Activated CD4-positive, alpha-beta memory T cell treated with anti-CD3 and anti-CD28 coated beads, Interleukin-2, amount 10 ng/mL, durations not matched to agents 7 days and 5 days (primary cell): ENCODE measurements at regions not wholly inside any gene's neighbourhood (a gene's known extent, or its start where the extent isn't known, plus 50 kb on each side); places are given as distances from the start of the nearest gene placed in this dataset.

ENCODE experiments used
- CTCF ChIA-PET: fragments of 350-600 bp; sonication (Branson Sonifier 250); formaldehyde crosslinking; loops from one replicate; lab custom pipeline; 2021; ENCODE audit warnings: antibody characterized with exemption, inconsistent platforms; lab: Charles Lee
- POLR2A ChIA-PET: fragments of 350-600 bp; sonication (Branson Sonifier 250); formaldehyde crosslinking; loops from one replicate; lab custom pipeline; 2021; ENCODE audit warnings: antibody characterized with exemption; lab: Charles Lee
- DNase-seq: peaks from one replicate; pipeline ENCODE4 v3.0.0-alpha.2; 2020
- H3K27ac Mint-ChIP-seq: one replicate; pipeline ENCODE4 v1.8.0; 2021; ENCODE audit warnings: mild to moderate bottlenecking, mixed read lengths
- H3K27me3 Mint-ChIP-seq: one replicate; pipeline ENCODE4 v1.8.0; 2021; ENCODE audit warnings: mixed read lengths
- H3K36me3 Mint-ChIP-seq: one replicate; pipeline ENCODE4 v1.8.0; 2021; ENCODE audit warnings: low read depth, mixed read lengths
- H3K4me1 Mint-ChIP-seq: one replicate; pipeline ENCODE4 v1.8.0; 2021; ENCODE audit warnings: mixed read lengths
- H3K4me3 Mint-ChIP-seq: one replicate; pipeline ENCODE4 v1.8.0; 2021; ENCODE audit warnings: mild to moderate bottlenecking, mixed read lengths
- H3K9me3 Mint-ChIP-seq: one replicate; pipeline ENCODE4 v1.8.0; 2021; ENCODE audit warnings: mixed read lengths

DNA sequence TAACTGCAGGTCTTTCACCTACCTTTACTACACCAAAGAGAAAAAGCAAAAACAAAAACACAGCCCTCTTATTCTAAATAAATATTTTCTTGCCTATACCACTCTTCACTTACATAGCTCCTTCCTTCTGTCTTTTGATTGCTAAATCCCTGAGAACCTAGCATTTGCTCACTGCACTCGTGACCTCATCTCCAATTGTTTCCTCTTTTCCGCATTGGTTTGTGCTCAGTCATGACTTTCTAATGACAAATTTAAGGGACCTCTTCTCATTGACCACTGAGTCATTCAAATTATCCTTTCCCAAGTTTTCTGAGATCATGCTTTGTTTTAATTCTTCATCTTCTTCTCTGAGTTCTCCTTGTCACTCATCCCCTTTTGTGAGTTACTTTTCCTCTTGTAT is 1697.1 kb downstream of the STIM2 start:
- Mint-ChIP-seq H3K9me3 (peaks cover 13% of the 10 kb centered on the region), H3K27ac (no peak overlapping the region), H3K4me1 (no peaks in the 10 kb centered on the region), H3K4me3 (no peak overlapping the region), H3K36me3 (no peaks in the 10 kb centered on the region), H3K27me3 (no peaks in the 10 kb centered on the region)
- ChIA-PET POLR2A (no interaction called here), CTCF (no interaction called here)
- DNase-seq, result no peak

DNA sequence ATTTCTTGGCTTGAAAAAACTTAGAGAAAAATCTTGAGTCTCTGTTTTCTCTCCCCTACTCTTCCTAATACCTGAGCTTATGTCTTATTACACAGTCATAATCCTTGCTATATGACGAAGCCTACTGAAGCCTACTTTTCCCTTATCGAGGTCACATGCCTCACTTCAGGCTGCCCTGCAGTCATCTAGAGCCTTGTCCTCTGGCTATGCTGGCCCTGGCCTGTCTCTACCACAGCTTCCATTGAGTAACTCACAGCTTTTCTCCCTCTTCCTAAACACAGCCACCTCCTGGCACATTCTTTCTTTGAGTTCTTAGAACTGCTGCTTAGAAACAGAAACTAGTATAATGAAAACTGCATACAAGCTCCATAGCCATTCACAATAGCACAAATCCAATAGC is 1698.3 kb downstream of the STIM2 start:
- CTCF ChIA-PET, result no interaction called here
- no peaks in the 10 kb centered on the region for H3K4me1 Mint-ChIP-seq

GRCh38 chr4:28562913-28563312 is 1702.3 kb downstream of the STIM2 start:
- no peaks in the 10 kb centered on the region for H3K36me3 Mint-ChIP-seq
- ChIA-PET POLR2A (no interaction called here), CTCF (no interaction called here)
- peaks cover 13% of the 10 kb centered on the region for H3K9me3 Mint-ChIP-seq
- no peaks in the 10 kb centered on the region for H3K27me3 Mint-ChIP-seq
- no peaks in the 10 kb centered on the region for H3K4me1 Mint-ChIP-seq
- H3K4me3 Mint-ChIP-seq, result no peak overlapping the region
- no peak overlapping the region for H3K27ac Mint-ChIP-seq
- no peak for DNase-seq

More for the DNA sequence above, 1698.3 kb downstream of the STIM2 start:
- H3K4me3 Mint-ChIP-seq, result no peak overlapping the region
- peaks cover 7% of the 10 kb centered on the region for H3K9me3 Mint-ChIP-seq
- H3K27ac Mint-ChIP-seq, result no peak overlapping the region
- POLR2A ChIA-PET, result no interaction called here
- no peaks in the 10 kb centered on the region for H3K27me3 Mint-ChIP-seq
- DNase-seq, result no peak
- no peaks in the 10 kb centered on the region for H3K36me3 Mint-ChIP-seq

GRCh38 chr4:28565396-28565795 is 1704.8 kb downstream of the STIM2 start:
- no peak for DNase-seq
- H3K27ac Mint-ChIP-seq, result no peak overlapping the region
- POLR2A ChIA-PET, result no interaction called here
- no peaks in the 10 kb centered on the region for H3K27me3 Mint-ChIP-seq
- CTCF ChIA-PET, result no interaction called here
- H3K4me1 Mint-ChIP-seq, result no peaks in the 10 kb centered on the region
- no peak overlapping the region for H3K4me3 Mint-ChIP-seq
- H3K36me3 Mint-ChIP-seq, result no peaks in the 10 kb centered on the region
- H3K9me3 Mint-ChIP-seq, result peaks cover 21% of the 10 kb centered on the region

- POLR2A ChIA-PET, result no interaction called here
- H3K4me1 Mint-ChIP-seq, result no peaks in the 10 kb centered on the region
These were observed 1740.3 kb downstream of the STIM2 start for GRCh38 chr4:28600958-28601357.

DNA sequence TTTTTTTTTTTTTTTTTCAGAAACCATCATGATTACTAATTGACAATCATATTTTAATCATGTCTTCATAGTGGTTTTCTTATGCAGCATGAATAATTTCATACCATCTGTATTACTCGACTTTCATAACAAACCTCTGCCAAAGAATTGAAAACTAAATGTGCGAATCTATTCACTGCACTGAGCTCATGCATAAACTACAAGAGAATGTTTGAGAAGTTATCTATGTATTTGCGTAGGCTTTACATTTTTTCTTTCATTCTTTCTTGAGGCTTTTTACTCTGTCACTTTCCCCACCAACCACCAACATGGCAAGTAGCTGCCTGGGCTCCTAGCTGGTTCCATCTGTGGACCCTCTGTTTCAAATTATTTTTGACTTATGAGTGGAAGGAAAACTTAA is 1761.0 kb downstream of the STIM2 start:
- no peaks in the 10 kb centered on the region for H3K36me3 Mint-ChIP-seq
- peaks cover 3% of the 10 kb centered on the region for H3K9me3 Mint-ChIP-seq
- H3K4me1 Mint-ChIP-seq, result no peaks in the 10 kb centered on the region
- ChIA-PET CTCF (no interaction called here), POLR2A (no interaction called here)
- no peak for DNase-seq
- H3K4me3 Mint-ChIP-seq, result no peak overlapping the region
- H3K27ac Mint-ChIP-seq, result no peak overlapping the region
- no peaks in the 10 kb centered on the region for H3K27me3 Mint-ChIP-seq

More at GRCh38 chr4:28600958-28601357, 1740.3 kb downstream of the STIM2 start:
- CTCF ChIA-PET, result no interaction called here
- H3K4me3 Mint-ChIP-seq, result no peak overlapping the region
- H3K27ac Mint-ChIP-seq, result no peak overlapping the region
- no peaks in the 10 kb centered on the region for H3K27me3 Mint-ChIP-seq
- no peaks in the 10 kb centered on the region for H3K36me3 Mint-ChIP-seq
- no peak for DNase-seq
- H3K9me3 Mint-ChIP-seq, result peaks cover 12% of the 10 kb centered on the region

- Mint-ChIP-seq H3K4me1 (no peaks in the 10 kb centered on the region), H3K27me3 (no peaks in the 10 kb centered on the region), H3K27ac (no peak overlapping the region), H3K9me3 (peaks cover 9% of the 10 kb centered on the region), H3K36me3 (no peaks in the 10 kb centered on the region), H3K4me3 (no peak overlapping the region)
- DNase-seq, result no peak
- ChIA-PET POLR2A (no interaction called here), CTCF (no interaction called here)
These were observed 1776.3 kb downstream of the STIM2 start for GRCh38 chr4:28636971-28637370.

GRCh38 chr4:28639747-28640146 is 1779.1 kb downstream of the STIM2 start:
- ChIA-PET POLR2A (no interaction called here), CTCF (no interaction called here)
- H3K27ac Mint-ChIP-seq, result no peak overlapping the region
- no peaks in the 10 kb centered on the region for H3K27me3 Mint-ChIP-seq
- H3K4me3 Mint-ChIP-seq, result no peak overlapping the region
- peaks cover 7% of the 10 kb centered on the region for H3K9me3 Mint-ChIP-seq
- H3K4me1 Mint-ChIP-seq, result no peaks in the 10 kb centered on the region
- no peak for DNase-seq
- H3K36me3 Mint-ChIP-seq, result no peaks in the 10 kb centered on the region

- POLR2A ChIA-PET, result no interaction called here
- Mint-ChIP-seq H3K9me3 (peaks cover 12% of the 10 kb centered on the region), H3K27me3 (no peaks in the 10 kb centered on the region), H3K4me3 (no peak overlapping the region), H3K4me1 (no peaks in the 10 kb centered on the region), H3K36me3 (no peaks in the 10 kb centered on the region), H3K27ac (no peak overlapping the region)
- CTCF ChIA-PET, result no interaction called here
- DNase-seq, result no peak
These were observed 1794.0 kb downstream of the STIM2 start for GRCh38 chr4:28654618-28655017.

DNA sequence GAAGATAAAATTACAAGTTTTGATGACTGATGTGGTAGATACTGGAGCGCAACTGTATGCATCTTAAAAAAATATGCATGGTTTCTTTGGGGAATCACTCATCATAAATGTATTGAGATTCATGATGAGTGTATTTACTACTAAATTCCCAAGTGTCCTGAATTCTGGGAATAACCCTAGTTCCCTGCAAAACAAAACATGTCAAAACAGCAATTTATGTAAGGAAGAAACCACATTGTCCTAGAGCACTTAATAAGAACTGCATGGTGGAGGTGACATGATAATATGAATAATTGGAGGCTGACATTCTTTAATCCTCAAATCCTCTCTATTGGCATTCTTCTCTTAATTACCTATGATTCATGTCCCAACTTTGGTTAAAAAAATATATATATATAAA is 1804.7 kb downstream of the STIM2 start:
- Mint-ChIP-seq H3K27ac (no peak overlapping the region), H3K4me1 (no peaks in the 10 kb centered on the region), H3K27me3 (no peaks in the 10 kb centered on the region), H3K36me3 (no peaks in the 10 kb centered on the region), H3K4me3 (no peak overlapping the region), H3K9me3 (peaks cover 3% of the 10 kb centered on the region)
- ChIA-PET POLR2A (no interaction called here), CTCF (no interaction called here)
- no peak for DNase-seq

DNA sequence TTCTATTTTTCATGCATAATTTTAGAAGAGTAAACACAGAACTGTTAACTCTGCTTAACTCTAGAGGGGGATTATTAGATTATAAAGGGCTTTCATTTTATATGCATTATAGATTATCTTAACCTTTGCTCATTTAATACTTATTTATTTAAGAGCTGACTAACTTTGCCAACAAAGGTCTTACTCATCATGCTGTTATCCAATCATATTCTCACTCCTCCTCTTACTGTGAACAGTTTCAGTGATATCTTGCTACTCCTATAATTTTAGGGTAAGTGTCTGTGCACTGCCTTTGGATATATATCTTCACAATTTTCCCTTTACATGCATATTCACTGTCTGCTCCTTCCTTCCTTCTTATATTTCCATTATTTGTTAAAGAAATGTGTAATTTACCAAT is 1814.9 kb downstream of the STIM2 start:
- Mint-ChIP-seq H3K36me3 (no peaks in the 10 kb centered on the region), H3K27me3 (no peaks in the 10 kb centered on the region), H3K4me1 (no peaks in the 10 kb centered on the region), H3K27ac (no peak overlapping the region), H3K4me3 (no peak overlapping the region), H3K9me3 (peaks cover 2% of the 10 kb centered on the region)
- ChIA-PET CTCF (no interaction called here), POLR2A (no interaction called here)
- no peak for DNase-seq

- H3K9me3 Mint-ChIP-seq, result no peaks in the 10 kb centered on the region
- ChIA-PET CTCF (no interaction called here), POLR2A (no interaction called here)
- no peak overlapping the region for H3K27ac Mint-ChIP-seq
- H3K36me3 Mint-ChIP-seq, result no peaks in the 10 kb centered on the region
- no peaks in the 10 kb centered on the region for H3K27me3 Mint-ChIP-seq
- no peaks in the 10 kb centered on the region for H3K4me1 Mint-ChIP-seq
- no peak overlapping the region for H3K4me3 Mint-ChIP-seq
- no peak for DNase-seq
These were observed 1817.2 kb downstream of the STIM2 start for GRCh38 chr4:28677808-28678207.

DNA sequence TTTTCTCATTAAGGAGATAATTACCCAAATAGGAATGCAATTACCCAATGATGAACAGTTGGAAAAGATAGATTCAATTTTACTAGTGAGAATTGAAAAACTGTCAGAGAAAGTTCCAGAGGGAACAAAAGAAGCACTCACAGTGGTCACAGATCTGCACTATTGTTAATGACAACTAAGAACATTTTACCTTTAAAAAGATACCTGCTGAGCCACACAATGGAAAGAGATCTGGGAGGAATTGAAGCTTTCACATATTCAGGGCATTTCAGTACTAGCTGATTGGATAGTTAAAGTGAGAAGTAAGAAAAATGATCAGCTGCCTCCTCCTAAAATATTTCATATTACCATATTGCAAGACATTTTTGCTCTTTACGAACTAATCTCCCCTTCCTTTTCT is 1822.2 kb downstream of the STIM2 start:
- CTCF ChIA-PET, result no interaction called here
- H3K27me3 Mint-ChIP-seq, result no peaks in the 10 kb centered on the region
- H3K4me3 Mint-ChIP-seq, result no peak overlapping the region
- POLR2A ChIA-PET, result no interaction called here
- DNase-seq, result no peak
- no peaks in the 10 kb centered on the region for H3K36me3 Mint-ChIP-seq
- H3K27ac Mint-ChIP-seq, result no peak overlapping the region
- no peaks in the 10 kb centered on the region for H3K9me3 Mint-ChIP-seq
- no peaks in the 10 kb centered on the region for H3K4me1 Mint-ChIP-seq

DNA sequence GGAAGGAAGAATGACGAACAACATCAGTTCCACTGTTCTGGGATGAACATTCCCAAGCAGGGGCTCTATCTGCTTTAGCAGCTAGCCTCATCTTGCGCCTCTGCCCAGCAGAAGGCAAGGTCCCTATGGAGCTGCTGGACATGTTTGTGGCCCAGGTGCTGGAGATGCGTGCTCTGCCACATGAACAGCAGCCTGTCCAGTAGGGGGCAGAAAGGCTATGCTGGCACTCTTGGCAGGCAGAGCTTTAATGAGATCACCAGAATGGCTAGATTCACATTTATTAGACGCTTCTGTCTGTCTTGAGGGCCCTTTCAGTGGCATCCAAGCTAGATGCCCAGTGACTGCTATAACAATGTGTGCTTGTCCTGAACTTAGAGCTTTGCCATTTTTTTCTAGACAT is 1826.0 kb downstream of the STIM2 start:
- DNase-seq, result no peak
- Mint-ChIP-seq H3K4me1 (no peaks in the 10 kb centered on the region), H3K27me3 (no peaks in the 10 kb centered on the region), H3K27ac (no peak overlapping the region), H3K36me3 (no peaks in the 10 kb centered on the region), H3K9me3 (peaks cover 1% of the 10 kb centered on the region), H3K4me3 (no peak overlapping the region)
- CTCF ChIA-PET, result no interaction called here
- POLR2A ChIA-PET, result no interaction called here

DNA sequence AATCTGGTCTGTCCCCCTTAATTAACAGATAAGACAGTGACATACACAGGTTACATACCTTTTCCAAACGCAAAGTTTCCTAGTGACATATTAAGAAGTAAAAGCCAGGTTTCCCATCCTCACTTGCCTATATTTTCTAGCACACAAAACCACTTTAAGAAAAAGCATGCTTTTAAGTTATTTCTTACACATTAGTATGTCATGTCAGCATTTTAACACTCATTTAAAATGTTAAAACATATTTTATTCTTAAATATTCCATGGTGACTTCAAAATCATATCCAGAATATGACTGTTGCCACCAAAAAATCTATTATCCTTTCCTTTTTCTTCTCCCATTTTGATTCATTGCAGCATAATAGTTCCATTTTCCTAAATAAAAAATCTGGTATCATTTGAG is 1830.2 kb downstream of the STIM2 start:
- no peak overlapping the region for H3K27ac Mint-ChIP-seq
- H3K4me3 Mint-ChIP-seq, result no peak overlapping the region
- H3K36me3 Mint-ChIP-seq, result no peaks in the 10 kb centered on the region
- no peaks in the 10 kb centered on the region for H3K27me3 Mint-ChIP-seq
- POLR2A ChIA-PET, result no interaction called here
- H3K9me3 Mint-ChIP-seq, result peaks cover 5% of the 10 kb centered on the region
- no peaks in the 10 kb centered on the region for H3K4me1 Mint-ChIP-seq
- CTCF ChIA-PET, result no interaction called here
- DNase-seq, result no peak
